Natural killer cell treated with Interleukin-12 subunit alpha and Interleukin-12 subunit beta and Interleukin-15 and Interleukin-18, amount 100 ng/mL, for 72 hours (primary cell): ENCODE measurements at regions not wholly inside any gene's neighbourhood (a gene's known extent, or its start where the extent isn't known, plus 50 kb on each side); places are given as distances from the start of the nearest gene placed in this dataset.

Experiments
- ATAC-seq, 2 donors: fragments of 150-1000 bp; cut with Tn5 transposase in 1 of 2; sonication (Bioruptor Pico), chemical (Tn5 transposase) in 1 of 2; 2 replicates each; pipeline ENCODE4 v1.10.0; 2021
- DNase-seq: peaks from one replicate; pipeline ENCODE4 v3.0.0; 2022; ENCODE audit warnings: low spot score
- H3K27ac Mint-ChIP-seq, 2 donors: 1 replicate in 1 of 2; 2 replicates in 1 of 2; pipeline ENCODE4 v1.8.0; 2022; ENCODE audit warnings: mixed read lengths in 2 of 2, mild to moderate bottlenecking in 1 of 2, moderate library complexity in 1 of 2
- H3K27me3 Mint-ChIP-seq, 2 donors: 1 replicate in 1 of 2; 2 replicates in 1 of 2; pipeline ENCODE4 v1.8.0; 2022; ENCODE audit warnings: mixed read lengths in 2 of 2
- H3K36me3 Mint-ChIP-seq: one replicate; pipeline ENCODE4 v1.8.0; 2022; ENCODE audit warnings: mixed read lengths
- H3K4me1 Mint-ChIP-seq, 2 donors: 1 replicate in 1 of 2; 2 replicates in 1 of 2; pipeline ENCODE4 v1.8.0; 2022; ENCODE audit warnings: low read depth in 2 of 2, mixed read lengths in 2 of 2, mild to moderate bottlenecking in 1 of 2
- H3K4me3 Mint-ChIP-seq: one replicate; pipeline ENCODE4 v1.8.0; 2022; ENCODE audit warnings: mixed read lengths
- H3K9me3 Mint-ChIP-seq: 2 replicates; pipeline ENCODE4 v1.8.0; 2022; ENCODE audit warnings: mixed read lengths

GRCh38 chr4:111808174-111808573 is 337.1 kb upstream of the FAM241A start:
- DNase-seq (no peak), ATAC-seq (no peak)
- Mint-ChIP-seq H3K27ac (no peak overlapping the region), H3K9me3 (peaks cover 5% of the 10 kb centered on the region), H3K4me1 (no peaks in the 10 kb centered on the region), H3K4me3 (no peak overlapping the region), H3K27me3 (no peaks in the 10 kb centered on the region), H3K36me3 (no peaks in the 10 kb centered on the region)

GRCh38 chr4:111811661-111812060 is 333.6 kb upstream of the FAM241A start:
- Mint-ChIP-seq H3K4me1 (no peaks in the 10 kb centered on the region), H3K27ac (no peak overlapping the region), H3K9me3 (peaks cover 5% of the 10 kb centered on the region), H3K27me3 (no peaks in the 10 kb centered on the region), H3K4me3 (no peak overlapping the region), H3K36me3 (no peaks in the 10 kb centered on the region)
- ATAC-seq, result no peak
- DNase-seq, result no peak

GRCh38 chr4:111812114-111812513 is 333.1 kb upstream of the FAM241A start:
- Mint-ChIP-seq H3K27ac (no peak overlapping the region), H3K36me3 (no peaks in the 10 kb centered on the region), H3K9me3 (peaks cover 5% of the 10 kb centered on the region), H3K4me1 (no peaks in the 10 kb centered on the region), H3K27me3 (no peaks in the 10 kb centered on the region), H3K4me3 (no peak overlapping the region)
- DNase-seq, result no peak
- no peak for ATAC-seq

- no peak overlapping the region for H3K27ac Mint-ChIP-seq
- DNase-seq (no peak), ATAC-seq (no peak)
- H3K9me3 Mint-ChIP-seq, result peaks cover 5% of the 10 kb centered on the region
- H3K27me3 Mint-ChIP-seq, result no peaks in the 10 kb centered on the region
- H3K36me3 Mint-ChIP-seq, result no peaks in the 10 kb centered on the region
- H3K4me1 Mint-ChIP-seq, result no peaks in the 10 kb centered on the region
- no peak overlapping the region for H3K4me3 Mint-ChIP-seq
Measured at GRCh38 chr4:111812760-111813159, 332.5 kb upstream of the FAM241A start.

- Mint-ChIP-seq H3K4me3 (no peak overlapping the region), H3K36me3 (no peaks in the 10 kb centered on the region), H3K9me3 (no peaks in the 10 kb centered on the region), H3K4me1 (no peaks in the 10 kb centered on the region), H3K27me3 (no peaks in the 10 kb centered on the region), H3K27ac (no peak overlapping the region)
- ATAC-seq (no peak), DNase-seq (no peak)
Measured at GRCh38 chr4:111813555-111814140, 331.6 kb upstream of the FAM241A start.

- Mint-ChIP-seq H3K4me3 (no peak overlapping the region), H3K36me3 (no peaks in the 10 kb centered on the region), H3K9me3 (peaks cover 1% of the 10 kb centered on the region), H3K27me3 (no peaks in the 10 kb centered on the region), H3K27ac (no peak overlapping the region), H3K4me1 (no peaks in the 10 kb centered on the region)
- DNase-seq (no peak), ATAC-seq (no peak)
Measured at GRCh38 chr4:111814961-111815360, 330.3 kb upstream of the FAM241A start.

- no peak overlapping the region for H3K27ac Mint-ChIP-seq
- no peaks in the 10 kb centered on the region for H3K4me1 Mint-ChIP-seq
- no peak overlapping the region for H3K4me3 Mint-ChIP-seq
- no peak for DNase-seq
- H3K27me3 Mint-ChIP-seq, result no peaks in the 10 kb centered on the region
- H3K36me3 Mint-ChIP-seq, result no peaks in the 10 kb centered on the region
- peaks cover 12% of the 10 kb centered on the region for H3K9me3 Mint-ChIP-seq
- ATAC-seq, result no peak
Measured at GRCh38 chr4:111821342-111821741, 323.9 kb upstream of the FAM241A start.

- Mint-ChIP-seq H3K27ac (no peak overlapping the region), H3K9me3 (no peaks in the 10 kb centered on the region), H3K36me3 (no peaks in the 10 kb centered on the region), H3K4me3 (no peak overlapping the region), H3K4me1 (no peaks in the 10 kb centered on the region), H3K27me3 (no peaks in the 10 kb centered on the region)
- DNase-seq, result no peak
- ATAC-seq, result no peak
Measured at GRCh38 chr4:111836601-111837000, 308.7 kb upstream of the FAM241A start.

GRCh38 chr4:111837761-111838160 is 307.5 kb upstream of the FAM241A start:
- Mint-ChIP-seq H3K9me3 (peaks cover 3% of the 10 kb centered on the region), H3K36me3 (no peaks in the 10 kb centered on the region), H3K27ac (no peak overlapping the region), H3K4me3 (no peak overlapping the region), H3K27me3 (no peaks in the 10 kb centered on the region), H3K4me1 (no peaks in the 10 kb centered on the region)
- no peak for ATAC-seq
- no peak for DNase-seq

GRCh38 chr4:111838406-111838930 is 306.8 kb upstream of the FAM241A start:
- H3K4me1 Mint-ChIP-seq, result no peaks in the 10 kb centered on the region
- H3K27ac Mint-ChIP-seq, result no peak overlapping the region
- H3K4me3 Mint-ChIP-seq, result no peak overlapping the region
- no peaks in the 10 kb centered on the region for H3K27me3 Mint-ChIP-seq
- ATAC-seq (no peak), DNase-seq (no peak)
- H3K36me3 Mint-ChIP-seq, result no peaks in the 10 kb centered on the region
- peaks cover 3% of the 10 kb centered on the region for H3K9me3 Mint-ChIP-seq

- H3K4me3 Mint-ChIP-seq, result no peak overlapping the region
- H3K9me3 Mint-ChIP-seq, result peaks cover 3% of the 10 kb centered on the region
- no peaks in the 10 kb centered on the region for H3K27me3 Mint-ChIP-seq
- no peak for DNase-seq
- no peak for ATAC-seq
- H3K36me3 Mint-ChIP-seq, result no peaks in the 10 kb centered on the region
- H3K27ac Mint-ChIP-seq, result no peak overlapping the region
- no peaks in the 10 kb centered on the region for H3K4me1 Mint-ChIP-seq
Measured at GRCh38 chr4:111839141-111839540, 306.1 kb upstream of the FAM241A start.

- DNase-seq (no peak), ATAC-seq (no peak)
- Mint-ChIP-seq H3K27me3 (no peaks in the 10 kb centered on the region), H3K36me3 (no peaks in the 10 kb centered on the region), H3K4me3 (no peak overlapping the region), H3K9me3 (peaks cover 6% of the 10 kb centered on the region), H3K27ac (no peak overlapping the region), H3K4me1 (no peaks in the 10 kb centered on the region)
Measured at GRCh38 chr4:111842336-111842735, 302.9 kb upstream of the FAM241A start.

GRCh38 chr4:111847296-111848008 is 297.8 kb upstream of the FAM241A start:
- no peak for ATAC-seq
- Mint-ChIP-seq H3K27ac (no peak overlapping the region), H3K9me3 (peaks cover 3% of the 10 kb centered on the region)

GRCh38 chr4:111849746-111850284 is 295.4 kb upstream of the FAM241A start:
- Mint-ChIP-seq H3K4me3 (no peak overlapping the region), H3K27ac (no peak overlapping the region), H3K9me3 (peaks cover 3% of the 10 kb centered on the region), H3K27me3 (no peaks in the 10 kb centered on the region), H3K4me1 (no peaks in the 10 kb centered on the region), H3K36me3 (no peaks in the 10 kb centered on the region)
- ATAC-seq (no peak), DNase-seq (no peak)

More at GRCh38 chr4:111847296-111848008, 297.8 kb upstream of the FAM241A start:
- no peaks in the 10 kb centered on the region for H3K4me1 Mint-ChIP-seq
- H3K27me3 Mint-ChIP-seq, result no peaks in the 10 kb centered on the region
- DNase-seq, result no peak
- H3K36me3 Mint-ChIP-seq, result no peaks in the 10 kb centered on the region
- no peak overlapping the region for H3K4me3 Mint-ChIP-seq
